Loucy (cell line): ENCODE measurements at regions not wholly inside any gene's neighbourhood (a gene's known extent, or its start where the extent isn't known, plus 50 kb on each side); places are given as distances from the start of the nearest gene placed in this dataset.

ENCODE experiments used
- CTCF ChIP-seq: fragments of 200-600 bp; sonication (generic); conservative IDR thresholded peaks from 2 replicates; pipeline ENCODE4 v1.5.1; 2014; ENCODE audit warnings: mild to moderate bottlenecking, antibody characterized with exemption, low read length
- EZH2phosphoT487 ChIP-seq: fragments of 200-600 bp; IDR thresholded peaks from 2 replicates; pipeline ENCODE4 v1.6.1; 2018; ENCODE audit warnings: antibody characterized with exemption, mild to moderate bottlenecking, moderate library complexity, borderline replicate concordance

- no peak for TF ChIP-seq CTCF
- TF ChIP-seq EZH2phosphoT487: no peak
Observed at GRCh38 chr1:69246710-69247109, 321.0 kb upstream of the LRRC7 start.
